K562 (cell line): ENCODE measurements at regions not wholly inside any gene's neighbourhood (a gene's known extent, or its start where the extent isn't known, plus 50 kb on each side); places are given as distances from the start of the nearest gene placed in this dataset.

Source experiments
- ATAC-seq: fragments of 200-7000 bp; cut with Tn5 transposase; 3 replicates; pipeline ENCODE4 v1.9.1; 2020; ENCODE audit warnings: moderate library complexity
- BruUV-seq: library from RNA; stranded (reverse); fragments of 400-500 nt; replicated peaks from 2 replicates; lab custom pipeline; 2021; lab: Mats Ljungman, UMichigan
- CTCF ChIA-PET: fragments of 300-600 bp; formaldehyde crosslinking; extraction: SDS; loops from one replicate; lab custom pipeline; 2021; ENCODE audit warnings: low intra/inter-chr PET ratio; lab: Yijun Ruan, JAX
- POLR2A ChIA-PET: fragments of 300-600, 350-650 bp; sonication (Branson Sonifier 250); formaldehyde crosslinking; extraction: SDS; loops from one replicate; lab custom pipeline; 2021; ENCODE audit warnings: antibody characterized with exemption, inconsistent platforms; lab: Yijun Ruan, JAX
- DNase-seq, 4 experiments: peaks; one replicate each; pipeline versions ENCODE4 v3.0.0 to v3.0.0-alpha.2; 2011 to 2018; ENCODE audit warnings: low spot score in 3 of 4, mixed read lengths in 3 of 4; ENCODE audit errors: extremely low read depth in 1 of 4
- FAIRE-seq: peaks from 2 replicates; lab custom pipeline; 2011; peaks lifted over from hg19 to GRCh38; lab: Jason Lieb, UNC
- H2AFZ ChIP-seq: 2 replicates; pipeline ENCODE4 v1.6.0; 2011; ENCODE audit warnings: low read depth, low read length, control low read depth, inconsistent platforms
- H3K27ac ChIP-seq: fragments of 200-600 bp; 3 replicates; pipeline ENCODE4 v1.8.0; 2011; ENCODE audit warnings: low read depth, mild to moderate bottlenecking, control low read depth, inconsistent platforms, low read length, moderate library complexity, mixed read lengths; ENCODE audit errors: extremely low read depth
- H3K27me3 ChIP-seq, 2 experiments: fragments of 300-600 bp in 1 of 2; 2 replicates in 1 of 2; 3 replicates in 1 of 2; pipeline versions ENCODE4 v1.6.0 to v1.8.0; 2011; ENCODE audit warnings: inconsistent platforms in 2 of 2, low read length in 2 of 2, mild to moderate bottlenecking in 1 of 2, mixed read lengths in 1 of 2, moderate library complexity in 1 of 2; ENCODE audit not compliant: control insufficient read depth in 2 of 2, insufficient read depth in 2 of 2
- H3K36me3 ChIP-seq: fragments of 300-600 bp; 3 replicates; pipeline ENCODE4 v1.8.0; 2011; ENCODE audit warnings: mild to moderate bottlenecking, low read length, inconsistent platforms; ENCODE audit not compliant: control insufficient read depth, insufficient read depth
- H3K4me1 ChIP-seq, 2 experiments: fragments of 200-600 bp in 1 of 2; replicated peaks in 1 of 2; 2 replicates in 1 of 2; 3 replicates in 1 of 2; pipeline versions ENCODE4 v1.5.1 to v1.8.0; 2011; ENCODE audit warnings: inconsistent platforms in 2 of 2, low read length in 2 of 2, mild to moderate bottlenecking in 1 of 2, mixed read lengths in 1 of 2, moderate library complexity in 1 of 2; ENCODE audit not compliant: control insufficient read depth in 2 of 2, insufficient read depth in 2 of 2
- H3K4me2 ChIP-seq: 2 replicates; pipeline ENCODE4 v1.6.1; 2011; ENCODE audit warnings: low read length, control low read depth, inconsistent platforms, mixed read lengths; ENCODE audit not compliant: insufficient read depth
- H3K4me3 ChIP-seq: fragments of 200-600 bp; sonication (generic), shearing (Covaris generic); 2 replicates; pipeline ENCODE4 v1.5.1; 2016; ENCODE audit warnings: control low read depth, inconsistent platforms
- H3K79me2 ChIP-seq: fragments of 200-600 bp; 3 replicates; pipeline ENCODE4 v1.8.0; 2011; ENCODE audit warnings: low read length, inconsistent platforms; ENCODE audit not compliant: control insufficient read depth, insufficient read depth
- H3K9ac ChIP-seq, 2 experiments: 2 replicates each; pipeline versions ENCODE4 v1.6.0 to v1.6.1; 2011; ENCODE audit warnings: low read depth in 2 of 2, low read length in 2 of 2, control low read depth in 1 of 2, inconsistent platforms in 1 of 2, mild to moderate bottlenecking in 1 of 2, mixed read lengths in 1 of 2; ENCODE audit not compliant: insufficient read depth in 1 of 2
- H3K9me1 ChIP-seq: one replicate; pipeline ENCODE4 v1.6.0; 2011; ENCODE audit warnings: inconsistent platforms, mild to moderate bottlenecking, low read length, moderate library complexity; ENCODE audit not compliant: control insufficient read depth, insufficient read depth
- H3K9me3 ChIP-seq: replicated peaks from 2 replicates; pipeline ENCODE4 v1.5.1; 2011; ENCODE audit warnings: low read depth, low read length, inconsistent platforms; ENCODE audit not compliant: control insufficient read depth, insufficient read depth
- H4K20me1 ChIP-seq: replicated peaks from 2 replicates; pipeline ENCODE4 v1.6.1; 2011; ENCODE audit warnings: low read length, inconsistent platforms, mixed read lengths; ENCODE audit not compliant: control insufficient read depth, insufficient read depth
- EP300 ChIP-seq: IDR thresholded peaks from 2 replicates; pipeline ENCODE4 v1.6.1; 2012; ENCODE audit warnings: low read length, improper control_type of control experiment
- MYC ChIP-seq, 2 experiments: fragments of 250-450 bp in 1 of 2; sonication (Bioruptor Pico) in 1 of 2; IDR thresholded peaks; 2 replicates each; pipeline versions ENCODE4 v1.5.1 to v1.6.1; 2012 to 2021; ENCODE audit warnings: low read depth in 2 of 2, borderline replicate concordance in 1 of 2, improper control_type of control experiment in 1 of 2, low read length in 1 of 2, mild to moderate bottlenecking in 1 of 2, moderate library complexity in 1 of 2
- PHF8 ChIP-seq: fragments of 200-600 bp; sonication (generic); IDR thresholded peaks from 2 replicates; pipeline ENCODE4 v1.6.1; 2012; ENCODE audit warnings: mixed run types, mild to moderate bottlenecking, inconsistent platforms, low read length, moderate library complexity, borderline replicate concordance
- SOX6 ChIP-seq: fragments of 450-650 bp; IDR thresholded peaks from 2 replicates; pipeline ENCODE4 v1.6.1; 2014; ENCODE audit warnings: mild to moderate bottlenecking
- STAT5A ChIP-seq: IDR thresholded peaks from 2 replicates; pipeline ENCODE4 v1.6.1; 2012; ENCODE audit warnings: low read length, inconsistent platforms, borderline replicate concordance
- ZNF644 ChIP-seq: fragments of 200-800 bp; sonication (Bioruptor generic); IDR thresholded peaks from 2 replicates; pipeline ENCODE4 v1.6.1; 2016; ENCODE audit warnings: low read depth, missing genetic modification characterization, missing compliant biosample characterization
- WGBS: fragments of 100-300 bp; shearing (Covaris generic); methylation state at CpG from one replicate; pipeline ENCODE4 v1.1.6; 2016; ENCODE audit warnings: low coverage, mixed read lengths; ENCODE audit not compliant: insufficient coverage; ENCODE audit errors: missing lambda C conversion rate; 5-methylcytosine and 5-hydroxymethylcytosine counted together
- in situ Hi-C: fragments of 300-500 bp; cut with MboI; formaldehyde crosslinking; loops from 4 replicates; pipeline ENCODE4 v1.15.0; 2018; ENCODE audit warnings: inconsistent platforms, mixed read lengths
- intact Hi-C: fragments of 100-400 bp; cut with micrococcal nuclease; formaldehyde crosslinking; loops from 2 replicates; pipeline ENCODE4 v1.14.2; 2022
- TF ChIP-seq, protein P1 (sequence below): fragments of 450-650 bp; formaldehyde crosslinking; IDR thresholded peaks from 2 replicates; pipeline ENCODE4 v1.4.0; 2022; ENCODE audit warnings: mild to moderate bottlenecking, moderate library complexity
- TF ChIP-seq, protein P2 (sequence below): fragments of 250-450 bp; sonication (Bioruptor Pico); IDR thresholded peaks from 2 replicates; pipeline ENCODE4 v1.4.0; 2020; ENCODE audit warnings: mild to moderate bottlenecking, moderate library complexity, borderline replicate concordance

DNA sequence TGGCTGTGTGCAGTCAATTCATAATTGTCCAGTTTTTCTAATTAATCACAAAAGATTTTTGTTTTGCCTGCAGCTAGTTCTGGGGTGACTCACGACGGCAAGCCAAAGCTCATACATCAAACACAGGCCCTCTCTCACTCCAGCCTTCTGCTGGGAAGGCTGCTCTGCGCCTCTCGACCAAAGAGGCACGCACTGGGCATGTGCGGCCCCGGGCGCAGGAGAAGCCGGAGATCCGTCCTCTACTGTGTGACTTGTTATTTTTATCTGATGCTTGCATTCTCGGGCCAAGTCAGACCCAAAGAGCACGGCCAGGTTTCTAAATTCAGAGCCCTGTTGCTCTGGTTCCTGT, 98.5 kb downstream of the TFAP2A start:
- Histone ChIP-seq H3K4me1 (peaks cover 20 to 37% of the 10 kb centered on the region in 2 experiments), H3K36me3 (no peaks in the 10 kb centered on the region), H3K4me3 (no peak overlapping the region), H3K4me2 (peak overlapping the region; percentile 43; the same call in 1 of the 2 replicates), H3K9me1 (no peaks in the 10 kb centered on the region), H3K79me2 (no peaks in the 10 kb centered on the region), H2AFZ (peak overlapping the region; percentile 89), H3K9me3 (no peaks in the 10 kb centered on the region), H3K27me3 (peaks cover 0 to 4% of the 10 kb centered on the region in 2 experiments; a peak in 2 of 5 replicates), H4K20me1 (no peaks in the 10 kb centered on the region), H3K27ac (peak overlapping the region; percentile 7; the same call in 1 of the 3 replicates), H3K9ac (peak overlapping the region; percentile 21 to 22; a peak in 3 of 4 replicates)
- DNase-seq (peak in 3 of 4 experiments; percentile 24 to 82 (median 56)), ATAC-seq (peak; percentile 86), FAIRE-seq (no peak)
- BruUV-seq: no TSS peak
- in situ Hi-C loops: no loop called here
- ChIA-PET CTCF (no interaction called here), POLR2A (interaction anchor here (0.7 to 1.4 kb wide), 6 partner anchors 11 to 88 kb away, joined by 3 to 4 read pairs (median 3); no protein-coding TSS in a partner anchor)
- intact Hi-C loops: no loop called here
- WGBS: 2% methylated on average over 12 of the region's 12 CpGs
- TF ChIP-seq, protein P1, sequence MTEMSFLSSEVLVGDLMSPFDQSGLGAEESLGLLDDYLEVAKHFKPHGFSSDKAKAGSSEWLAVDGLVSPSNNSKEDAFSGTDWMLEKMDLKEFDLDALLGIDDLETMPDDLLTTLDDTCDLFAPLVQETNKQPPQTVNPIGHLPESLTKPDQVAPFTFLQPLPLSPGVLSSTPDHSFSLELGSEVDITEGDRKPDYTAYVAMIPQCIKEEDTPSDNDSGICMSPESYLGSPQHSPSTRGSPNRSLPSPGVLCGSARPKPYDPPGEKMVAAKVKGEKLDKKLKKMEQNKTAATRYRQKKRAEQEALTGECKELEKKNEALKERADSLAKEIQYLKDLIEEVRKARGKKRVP (CRISPR knock-in tag): no peak
- no peak for TF ChIP-seq PHF8
- TF ChIP-seq MYC (IDR thresholded peaks at IDR 0.05; ENCODE audit: low read depth, low read length): peak; percentile 61
- TF ChIP-seq MYC (CRISPR knock-in tag; IDR thresholded peaks at IDR 0.05; ENCODE audit: borderline replicate concordance, low read depth): no peak
- TF ChIP-seq EP300: peak; percentile 3; the same call in 1 of the 2 replicates
- TF ChIP-seq SOX6: peak; percentile 28; the same call in 1 of the 2 replicates
- no peak for TF ChIP-seq ZNF644 (tag)
- TF ChIP-seq, protein P2, sequence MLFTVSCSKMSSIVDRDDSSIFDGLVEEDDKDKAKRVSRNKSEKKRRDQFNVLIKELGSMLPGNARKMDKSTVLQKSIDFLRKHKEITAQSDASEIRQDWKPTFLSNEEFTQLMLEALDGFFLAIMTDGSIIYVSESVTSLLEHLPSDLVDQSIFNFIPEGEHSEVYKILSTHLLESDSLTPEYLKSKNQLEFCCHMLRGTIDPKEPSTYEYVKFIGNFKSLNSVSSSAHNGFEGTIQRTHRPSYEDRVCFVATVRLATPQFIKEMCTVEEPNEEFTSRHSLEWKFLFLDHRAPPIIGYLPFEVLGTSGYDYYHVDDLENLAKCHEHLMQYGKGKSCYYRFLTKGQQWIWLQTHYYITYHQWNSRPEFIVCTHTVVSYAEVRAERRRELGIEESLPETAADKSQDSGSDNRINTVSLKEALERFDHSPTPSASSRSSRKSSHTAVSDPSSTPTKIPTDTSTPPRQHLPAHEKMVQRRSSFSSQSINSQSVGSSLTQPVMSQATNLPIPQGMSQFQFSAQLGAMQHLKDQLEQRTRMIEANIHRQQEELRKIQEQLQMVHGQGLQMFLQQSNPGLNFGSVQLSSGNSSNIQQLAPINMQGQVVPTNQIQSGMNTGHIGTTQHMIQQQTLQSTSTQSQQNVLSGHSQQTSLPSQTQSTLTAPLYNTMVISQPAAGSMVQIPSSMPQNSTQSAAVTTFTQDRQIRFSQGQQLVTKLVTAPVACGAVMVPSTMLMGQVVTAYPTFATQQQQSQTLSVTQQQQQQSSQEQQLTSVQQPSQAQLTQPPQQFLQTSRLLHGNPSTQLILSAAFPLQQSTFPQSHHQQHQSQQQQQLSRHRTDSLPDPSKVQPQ (CRISPR knock-in tag): no peak
- no peak for TF ChIP-seq STAT5A
